B cell (primary cell): ENCODE measurements at regions not wholly inside any gene's neighbourhood (a gene's known extent, or its start where the extent isn't known, plus 50 kb on each side); places are given as distances from the start of the nearest gene placed in this dataset.

Source experiments
- ATAC-seq: fragments of 200-7000 bp; cut with Tn5 transposase; one replicate; pipeline ENCODE4 v1.10.0; 2021; ENCODE audit warnings: low read depth, mild to moderate bottlenecking, moderate number of reproducible peaks, moderate library complexity
- CTCF ChIA-PET: fragments of 350-600 bp; sonication (Branson Sonifier 250); formaldehyde crosslinking; loops from one replicate; lab custom pipeline; 2021; ENCODE audit warnings: antibody characterized with exemption, inconsistent platforms; lab: Charles Lee
- POLR2A ChIA-PET: fragments of 350-600 bp; sonication (Branson Sonifier 250); formaldehyde crosslinking; loops from one replicate; lab custom pipeline; 2021; ENCODE audit warnings: antibody characterized with exemption; lab: Charles Lee
- DNase-seq: peaks from one replicate; pipeline ENCODE4 v3.0.0; 2013
- H2AFZ ChIP-seq: 2 replicates; pipeline ENCODE4 v1.6.1; 2012; ENCODE audit warnings: mild to moderate bottlenecking, low read depth, low read length; ENCODE audit not compliant: insufficient read depth, poor library complexity, severe bottlenecking
- H3K27ac ChIP-seq, 2 donors: 1 replicate in 1 of 2; 2 replicates in 1 of 2; pipeline ENCODE4 v1.5.1; 2012 to 2013; ENCODE audit warnings: low read length in 2 of 2, mild to moderate bottlenecking in 2 of 2, moderate library complexity in 1 of 2
- H3K27me3 ChIP-seq, 4 experiments: fragments of 200-600 bp in 1 of 4; sonication (generic) in 1 of 4; replicated peaks in 1 of 4; 1 replicate in 2 of 4; 2 replicates in 2 of 4; pipeline versions ENCODE4 v1.6.1 to v1.7.0; 2013 to 2016; ENCODE audit warnings: low read length in 3 of 4, mild to moderate bottlenecking in 2 of 4, mixed read lengths in 1 of 4, moderate library complexity in 1 of 4; ENCODE audit not compliant: insufficient read depth in 4 of 4, control insufficient read depth in 3 of 4; ENCODE audit errors: control extremely low read depth in 1 of 4
- H3K36me3 ChIP-seq, 2 experiments: replicated peaks in 1 of 2; 1 replicate in 1 of 2; 2 replicates in 1 of 2; pipeline versions ENCODE4 v1.6.1 to v1.7.1; 2013; ENCODE audit warnings: low read length in 1 of 2; ENCODE audit not compliant: insufficient read depth in 2 of 2, control insufficient read depth in 1 of 2; ENCODE audit errors: control extremely low read depth in 1 of 2, extremely low read depth in 1 of 2
- H3K4me1 ChIP-seq, 2 donors: fragments of 200-600 bp in 1 of 2; sonication (generic) in 1 of 2; 1 replicate in 1 of 2; 2 replicates in 1 of 2; pipeline versions ENCODE4 v1.5.1 to v1.6.1; 2013 to 2017; ENCODE audit warnings: low read length in 2 of 2; ENCODE audit not compliant: control insufficient read depth in 2 of 2, insufficient read depth in 2 of 2
- H3K4me2 ChIP-seq: replicated peaks from 2 replicates; pipeline ENCODE3; 2012; ENCODE audit warnings: mild to moderate bottlenecking, low read depth, low read length; ENCODE audit not compliant: poor library complexity, severe bottlenecking
- H3K4me3 ChIP-seq, 5 experiments: fragments of 200-600 bp in 1 of 5; sonication (generic) in 1 of 5; 1 replicate in 3 of 5; 2 replicates in 2 of 5; pipeline versions ENCODE4 v1.5.1 to v1.7.0; 2011 to 2016; ENCODE audit warnings: low read length in 4 of 5, mild to moderate bottlenecking in 4 of 5, low read depth in 2 of 5, control low read depth in 1 of 5, moderate library complexity in 1 of 5; ENCODE audit not compliant: insufficient read depth in 1 of 5; ENCODE audit errors: control extremely low read depth in 1 of 5, extremely low read depth in 1 of 5
- H3K79me2 ChIP-seq: fragments of 200-600 bp; sonication (generic); one replicate; pipeline ENCODE4 v1.6.0; 2016; ENCODE audit warnings: low read length; ENCODE audit not compliant: control insufficient read depth, insufficient read depth
- H3K9ac ChIP-seq: fragments of 200-600 bp; sonication (generic); 2 replicates; pipeline ENCODE4 v1.6.1; 2017; ENCODE audit warnings: mild to moderate bottlenecking, low read length, moderate library complexity
- H3K9me3 ChIP-seq, 3 donors: one replicate each; pipeline versions ENCODE4 v1.6.1 to v1.7.1; 2013; ENCODE audit warnings: low read length in 2 of 3; ENCODE audit not compliant: control insufficient read depth in 2 of 3, insufficient read depth in 1 of 3; ENCODE audit errors: control extremely low read depth in 1 of 3
- H4K20me1 ChIP-seq: 2 replicates; pipeline ENCODE4 v1.6.0; 2012; ENCODE audit warnings: mild to moderate bottlenecking, low read length; ENCODE audit not compliant: insufficient read depth, control insufficient read depth, poor library complexity, severe bottlenecking
- H3K27ac Mint-ChIP-seq: one replicate; pipeline ENCODE4 v1.8.0; 2021; ENCODE audit warnings: mixed read lengths
- H3K27me3 Mint-ChIP-seq: one replicate; pipeline ENCODE4 v1.8.0; 2021; ENCODE audit warnings: mixed read lengths
- H3K4me1 Mint-ChIP-seq: one replicate; pipeline ENCODE4 v1.8.0; 2021; ENCODE audit warnings: mixed read lengths
- H3K4me3 Mint-ChIP-seq: one replicate; pipeline ENCODE4 v1.8.0; 2021; ENCODE audit warnings: mixed read lengths
- H3K9me3 Mint-ChIP-seq: one replicate; pipeline ENCODE4 v1.8.0; 2022; ENCODE audit warnings: mixed read lengths; ENCODE audit not compliant: insufficient read depth
- CTCF ChIP-seq: fragments of 200-600 bp; IDR thresholded peaks from one replicate; pipeline ENCODE4 v1.8.0; 2022; ENCODE audit warnings: antibody characterized with exemption, mild to moderate bottlenecking
- EZH2 ChIP-seq: IDR thresholded peaks from 2 replicates; pipeline ENCODE4 v1.6.1; 2012; ENCODE audit warnings: borderline replicate concordance, low read depth, mild to moderate bottlenecking, moderate library complexity, low read length; ENCODE audit not compliant: insufficient read depth, poor library complexity, severe bottlenecking
- WGBS: methylation state at CpG from one replicate; pipeline ENCODE4 v1.1.5; 2013; ENCODE audit warnings: missing lambda C conversion rate; ENCODE audit not compliant: insufficient coverage; 5-methylcytosine and 5-hydroxymethylcytosine counted together
- intact Hi-C: fragments of 100-400 bp; cut with micrococcal nuclease; formaldehyde crosslinking; loops from one replicate; pipeline ENCODE4 v1.10.0; 2022

DNA sequence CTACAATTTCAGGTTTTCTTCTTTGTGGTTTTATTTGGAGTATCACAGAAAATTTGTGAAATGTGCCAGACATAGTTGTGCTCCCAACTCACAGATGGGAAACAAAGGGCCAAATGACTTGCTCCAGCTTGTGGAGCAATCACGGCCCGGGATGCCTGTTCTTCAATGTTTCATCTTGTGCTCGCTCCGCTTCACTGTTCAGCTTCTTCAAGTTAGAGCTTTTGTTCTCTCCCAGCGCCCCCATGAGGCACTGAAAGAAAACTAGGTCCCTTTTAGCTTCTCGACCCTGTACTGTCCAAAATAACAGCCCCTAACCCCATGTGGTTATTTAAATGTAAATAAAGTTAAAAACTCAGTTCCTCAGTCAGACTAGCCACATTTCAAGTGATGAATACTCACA, 187.9 kb upstream of the STXBP6 start:
- no peak overlapping the region for H2AFZ ChIP-seq
- H3K9ac ChIP-seq = no peak overlapping the region
- no peak overlapping the region for H3K4me3 Mint-ChIP-seq
- no peak overlapping the region for H3K4me2 ChIP-seq
- ChIA-PET POLR2A (no interaction called here), CTCF (no interaction called here)
- no peaks in the 10 kb centered on the region for H3K4me1 Mint-ChIP-seq
- WGBS = 14% methylated on average over 4 of the region's 6 CpGs
- H3K27me3 ChIP-seq = no peaks in the 10 kb centered on the region
- no peaks in the 10 kb centered on the region for H3K9me3 Mint-ChIP-seq
- H3K79me2 ChIP-seq = no peaks in the 10 kb centered on the region
- H3K4me1 ChIP-seq = no peaks in the 10 kb centered on the region
- H3K27ac ChIP-seq = no peak overlapping the region
- DNase-seq = no peak
- H3K27ac Mint-ChIP-seq = no peak overlapping the region
- H3K4me3 ChIP-seq = no peak overlapping the region
- no peaks in the 10 kb centered on the region for H3K36me3 ChIP-seq
- no peaks in the 10 kb centered on the region for H4K20me1 ChIP-seq
- H3K27me3 Mint-ChIP-seq = no peaks in the 10 kb centered on the region
- TF ChIP-seq EZH2 (no peak), CTCF (no peak)
- intact Hi-C loops = no loop called here
- H3K9me3 ChIP-seq = no peaks in the 10 kb centered on the region
- ATAC-seq = no peak

GRCh38 chr14:25233613-25234012, 183.7 kb upstream of the STXBP6 start:
- Histone ChIP-seq H4K20me1 (no peaks in the 10 kb centered on the region), H3K36me3 (no peaks in the 10 kb centered on the region), H3K27me3 (no peaks in the 10 kb centered on the region), H3K9ac (no peak overlapping the region), H3K4me1 (no peaks in the 10 kb centered on the region), H3K27ac (no peak overlapping the region), H3K4me2 (no peak overlapping the region), H3K79me2 (no peaks in the 10 kb centered on the region), H3K9me3 (no peaks in the 10 kb centered on the region), H2AFZ (no peak overlapping the region), H3K4me3 (no peak overlapping the region)
- H3K4me3 Mint-ChIP-seq = no peak overlapping the region
- H3K27ac Mint-ChIP-seq = no peak overlapping the region
- H3K27me3 Mint-ChIP-seq = no peaks in the 10 kb centered on the region
- ChIA-PET POLR2A (no interaction called here), CTCF (no interaction called here)
- no peak for TF ChIP-seq EZH2
- no peak for TF ChIP-seq CTCF
- no CpG with 5 or more reads among the region's 3 CpGs for WGBS
- intact Hi-C loops = no loop called here
- no peaks in the 10 kb centered on the region for H3K4me1 Mint-ChIP-seq
- DNase-seq (no peak), ATAC-seq (no peak)
- no peaks in the 10 kb centered on the region for H3K9me3 Mint-ChIP-seq
